H1 (cell line): ENCODE measurements at regions not wholly inside any gene's neighbourhood (a gene's known extent, or its start where the extent isn't known, plus 50 kb on each side); places are given as distances from the start of the nearest gene placed in this dataset.

ENCODE experiments used
- CTCF ChIA-PET: fragments of 300-600 bp; sonication (Branson Sonifier 250); formaldehyde crosslinking; loops from one replicate; lab custom pipeline; 2021; ENCODE audit not compliant: partially characterized antibody; lab: Charles Lee
- POLR2A ChIA-PET: fragments of 300-600 bp; sonication (Branson Sonifier 250); formaldehyde crosslinking; loops from one replicate; lab custom pipeline; 2021; ENCODE audit warnings: inconsistent platforms; ENCODE audit not compliant: partially characterized antibody; lab: Charles Lee
- DNase-seq, 2 experiments: peaks; one replicate each; pipeline versions ENCODE4 v3.0.0 to v3.0.0-alpha.2; 2010 to 2022; ENCODE audit warnings: low spot score in 2 of 2, low read depth in 1 of 2, mixed read lengths in 1 of 2
- FAIRE-seq: peaks from 2 replicates; lab custom pipeline; 2011; peaks lifted over from hg19 to GRCh38; lab: Jason Lieb, UNC
- H2AFZ ChIP-seq: 2 replicates; pipeline ENCODE4 v1.8.1; 2012; ENCODE audit warnings: low read length, inconsistent platforms
- H2AK5ac ChIP-seq: 2 replicates; pipeline ENCODE4 v1.6.1; 2013; ENCODE audit warnings: low read depth, low read length
- H2BK120ac ChIP-seq: replicated peaks from 2 replicates; pipeline ENCODE3; 2013; ENCODE audit warnings: low read depth, low read length, inconsistent platforms
- H2BK12ac ChIP-seq: 2 replicates; pipeline ENCODE4 v1.6.1; 2013; ENCODE audit warnings: low read depth, low read length
- H2BK15ac ChIP-seq: 2 replicates; pipeline ENCODE4 v1.6.1; 2013; ENCODE audit warnings: low read length
- H2BK20ac ChIP-seq: 2 replicates; pipeline ENCODE4 v1.6.1; 2013; ENCODE audit warnings: low read length
- H2BK5ac ChIP-seq: 2 replicates; pipeline ENCODE4 v1.6.1; 2013; ENCODE audit warnings: low read depth, low read length
- H3K14ac ChIP-seq: 2 replicates; pipeline ENCODE4 v1.6.1; 2013; ENCODE audit warnings: inconsistent platforms; ENCODE audit not compliant: insufficient read length
- H3K18ac ChIP-seq: 2 replicates; pipeline ENCODE4 v1.6.1; 2013; ENCODE audit warnings: low read length; ENCODE audit errors: extremely low read depth
- H3K23ac ChIP-seq: 2 replicates; pipeline ENCODE4 v1.6.1; 2013; ENCODE audit warnings: inconsistent platforms; ENCODE audit not compliant: insufficient read length
- H3K23me2 ChIP-seq: 2 replicates; pipeline ENCODE4 v1.6.1; 2013; ENCODE audit warnings: low read depth, low read length
- H3K27ac ChIP-seq: 2 replicates; pipeline ENCODE4 v1.6.1; 2011; ENCODE audit warnings: low read depth, low read length, inconsistent platforms
- H3K27me3 ChIP-seq, 4 experiments: replicated peaks in 1 of 4; 1 replicate in 1 of 4; 2 replicates in 3 of 4; pipeline versions ENCODE4 v1.6.1 to v1.8.1; 2011 to 2013; ENCODE audit warnings: low read length in 3 of 4, mild to moderate bottlenecking in 3 of 4, inconsistent platforms in 2 of 4, mixed read lengths in 2 of 4, moderate library complexity in 1 of 4; ENCODE audit not compliant: control insufficient read depth in 3 of 4, insufficient read depth in 3 of 4; ENCODE audit errors: extremely low read depth in 1 of 4
- H3K36me3 ChIP-seq, 4 experiments: 2 replicates each; pipeline versions ENCODE4 v1.6.1 to v1.8.1; 2011 to 2013; ENCODE audit warnings: mild to moderate bottlenecking in 4 of 4, low read length in 3 of 4, moderate library complexity in 2 of 4, control low read depth in 1 of 4, inconsistent platforms in 1 of 4; ENCODE audit not compliant: insufficient read depth in 4 of 4, control insufficient read depth in 2 of 4
- H3K4ac ChIP-seq: replicated peaks from 2 replicates; pipeline ENCODE3; 2013; ENCODE audit warnings: low read length, low read depth, mixed read lengths, inconsistent platforms; ENCODE audit not compliant: insufficient read length
- H3K4me1 ChIP-seq, 4 experiments: replicated peaks in 1 of 4; 1 replicate in 1 of 4; 2 replicates in 3 of 4; pipeline versions ENCODE4 v1.6.1 to v1.8.1; 2011 to 2013; ENCODE audit warnings: low read length in 3 of 4, inconsistent platforms in 2 of 4, mixed read lengths in 1 of 4; ENCODE audit not compliant: insufficient read depth in 4 of 4, control insufficient read depth in 3 of 4
- H3K4me2 ChIP-seq, 2 experiments: 2 replicates each; pipeline versions ENCODE4 v1.6.1 to v1.8.1; 2011 to 2013; ENCODE audit warnings: low read depth in 2 of 2, low read length in 2 of 2, control low read depth in 1 of 2, inconsistent platforms in 1 of 2, mild to moderate bottlenecking in 1 of 2; ENCODE audit not compliant: insufficient read depth in 1 of 2
- H3K4me3 ChIP-seq, 4 experiments: fragments of 200-600, 300-600 bp in 1 of 4; sonication (generic), shearing (Covaris generic), sonication (Bioruptor Twin) in 1 of 4; 2 replicates each; pipeline versions ENCODE4 v1.5.1 to v1.8.1; 2011 to 2016; ENCODE audit warnings: low read length in 4 of 4, low read depth in 3 of 4, control low read depth in 2 of 4, inconsistent platforms in 2 of 4, mild to moderate bottlenecking in 2 of 4, mixed read lengths in 1 of 4, moderate library complexity in 1 of 4; ENCODE audit not compliant: insufficient read depth in 2 of 4; ENCODE audit errors: extremely low read depth in 1 of 4
- H3K56ac ChIP-seq: replicated peaks from 2 replicates; pipeline ENCODE3; 2013; ENCODE audit warnings: low read depth, mild to moderate bottlenecking, mixed read lengths, low read length, inconsistent platforms; ENCODE audit not compliant: insufficient read length
- H3K79me1 ChIP-seq: 2 replicates; pipeline ENCODE4 v1.6.1; 2013; ENCODE audit warnings: low read depth, low read length, control low read depth
- H3K79me2 ChIP-seq, 2 experiments: 2 replicates each; pipeline versions ENCODE4 v1.6.1 to v1.8.1; 2012 to 2013; ENCODE audit warnings: low read length in 2 of 2, mild to moderate bottlenecking in 2 of 2, inconsistent platforms in 1 of 2; ENCODE audit not compliant: insufficient read depth in 2 of 2, control insufficient read depth in 1 of 2
- H3K9ac ChIP-seq, 4 experiments: replicated peaks in 1 of 4; 1 replicate in 1 of 4; 2 replicates in 3 of 4; pipeline versions ENCODE4 v1.6.1 to v1.8.1; 2011 to 2013; ENCODE audit warnings: low read depth in 3 of 4, low read length in 3 of 4, control low read depth in 2 of 4, mild to moderate bottlenecking in 2 of 4, moderate library complexity in 2 of 4, inconsistent platforms in 1 of 4; ENCODE audit errors: extremely low read depth in 1 of 4
- H3K9me3 ChIP-seq, 2 experiments: 2 replicates each; pipeline versions ENCODE4 v1.6.1 to v1.8.1; 2012 to 2013; ENCODE audit warnings: mild to moderate bottlenecking in 2 of 2, moderate library complexity in 2 of 2, control low read depth in 1 of 2, inconsistent platforms in 1 of 2, low read depth in 1 of 2, low read length in 1 of 2, mixed read lengths in 1 of 2; ENCODE audit not compliant: insufficient read depth in 2 of 2
- H4K20me1 ChIP-seq, 2 experiments: replicated peaks in 1 of 2; 2 replicates each; pipeline versions ENCODE3 to v1.8.1; 2011 to 2013; ENCODE audit warnings: inconsistent platforms in 2 of 2, low read length in 2 of 2, mild to moderate bottlenecking in 1 of 2; ENCODE audit not compliant: insufficient read depth in 2 of 2, control insufficient read depth in 1 of 2
- H4K5ac ChIP-seq: 2 replicates; pipeline ENCODE4 v1.6.1; 2013; ENCODE audit warnings: low read length, low read depth, mixed read lengths, inconsistent platforms; ENCODE audit not compliant: insufficient read length
- H4K8ac ChIP-seq: 2 replicates; pipeline ENCODE4 v1.8.0; 2013; ENCODE audit warnings: mild to moderate bottlenecking, moderate library complexity, low read length, inconsistent platforms; ENCODE audit not compliant: insufficient read depth; ENCODE audit errors: extremely low read depth
- H4K91ac ChIP-seq: replicated peaks from 2 replicates; pipeline ENCODE3; 2013; ENCODE audit warnings: low read length, mixed read lengths, inconsistent platforms; ENCODE audit not compliant: insufficient read length
- ASH2L ChIP-seq: fragments of 200-600, 300-600 bp; sonication (generic); IDR thresholded peaks from one replicate; pipeline ENCODE4 v1.7.1; 2017; ENCODE audit warnings: low read length
- BACH1 ChIP-seq: IDR thresholded peaks from 2 replicates; pipeline ENCODE4 v1.6.1; 2012; ENCODE audit warnings: low read length, improper control_type of control experiment
- JUN ChIP-seq: IDR thresholded peaks from 2 replicates; pipeline ENCODE4 v1.6.1; 2011; ENCODE audit warnings: low read depth, mild to moderate bottlenecking, improper control_type of control experiment, low read length
- POLR2AphosphoS5 ChIP-seq: IDR thresholded peaks from 2 replicates; pipeline ENCODE4 v1.6.1; 2011; ENCODE audit warnings: low read depth, low read length
- RNF2 ChIP-seq: fragments of 200-900, 300-1000 bp; sonication (generic); IDR thresholded peaks from 2 replicates; pipeline ENCODE4 v1.7.1; 2016; ENCODE audit warnings: borderline replicate concordance, low read depth, mild to moderate bottlenecking, antibody characterized with exemption, low read length; ENCODE audit not compliant: poor library complexity, severe bottlenecking; ENCODE audit errors: missing control alignments
- RXRA ChIP-seq: IDR thresholded peaks from 2 replicates; pipeline ENCODE4 v1.6.1; 2011; ENCODE audit warnings: low read depth, mild to moderate bottlenecking, low read length, moderate library complexity; ENCODE audit not compliant: insufficient read depth
- SP4 ChIP-seq: IDR thresholded peaks from 2 replicates; pipeline ENCODE4 v1.6.1; 2012; ENCODE audit warnings: low read length, inconsistent platforms
- SUZ12 ChIP-seq: fragments of 200-600 bp; sonication (generic); IDR thresholded peaks from 2 replicates; pipeline ENCODE4 v1.6.1; 2012; ENCODE audit warnings: mild to moderate bottlenecking, inconsistent platforms, low read length, moderate library complexity, mixed read lengths
- TAF7 ChIP-seq: optimal IDR thresholded peaks from 2 replicates; pipeline ENCODE3; 2011; ENCODE audit warnings: low read depth, mild to moderate bottlenecking, inconsistent platforms, low read length, moderate library complexity, borderline replicate concordance
- YY1 ChIP-seq: IDR thresholded peaks from 2 replicates; pipeline ENCODE4 v1.6.1; 2011; ENCODE audit warnings: low read depth, mild to moderate bottlenecking, low read length
- WGBS, 2 experiments: shearing (Covaris generic) in 1 of 2; methylation state at CpG; one replicate each; pipeline versions ENCODE4 v1.1.6 to v1.1.7; 2013 to 2015; ENCODE audit warnings: low lambda C conversion rate in 2 of 2, mixed read lengths in 2 of 2, inconsistent platforms in 1 of 2, low coverage in 1 of 2, missing lambda C conversion rate in 1 of 2; ENCODE audit not compliant: insufficient replicate concordance in 2 of 2, insufficient coverage in 1 of 2, insufficient read length in 1 of 2; ENCODE audit errors: extremely low coverage in 1 of 2, missing lambda C conversion rate in 1 of 2; 5-methylcytosine and 5-hydroxymethylcytosine counted together

GRCh38 chr5:145198525-145199260, 636.4 kb downstream of the PRELID2 start:
- no peak overlapping the region for H3K4ac ChIP-seq
- no peak overlapping the region for H3K14ac ChIP-seq
- H2BK5ac ChIP-seq = no peak overlapping the region
- H3K23ac ChIP-seq = no peak overlapping the region
- H3K79me1 ChIP-seq = no peaks in the 10 kb centered on the region
- no peaks in the 10 kb centered on the region for H4K20me1 ChIP-seq
- H3K27me3 ChIP-seq = no peaks in the 10 kb centered on the region
- H3K9ac ChIP-seq = peak overlapping the region in 1 of 4 experiments; percentile 43; a peak in 1 of 7 replicates
- no peak overlapping the region for H2BK12ac ChIP-seq
- no peak overlapping the region for H2BK20ac ChIP-seq
- FAIRE-seq = no peak
- POLR2A ChIA-PET = no interaction called here
- CTCF ChIA-PET = interaction anchor here (0.6 to 2.4 kb wide), 2 partner anchors 39 to 98 kb away, joined by 3 to 8 read pairs; no protein-coding TSS in a partner anchor
- H2AFZ ChIP-seq = no peak overlapping the region
- no peak overlapping the region for H3K56ac ChIP-seq
- H2AK5ac ChIP-seq = no peak overlapping the region
- no peaks in the 10 kb centered on the region for H3K36me3 ChIP-seq
- H3K27ac ChIP-seq = no peak overlapping the region
- no peak overlapping the region for H2BK120ac ChIP-seq
- WGBS, 2 experiments = 89% methylated on average over 1 of the region's 1 CpG; no CpG with 5 or more reads in 1 of the 2 experiments
- H3K4me1 ChIP-seq = no peaks in the 10 kb centered on the region
- no peak for DNase-seq
- no peaks in the 10 kb centered on the region for H3K9me3 ChIP-seq
- no peak overlapping the region for H2BK15ac ChIP-seq
- H3K4me2 ChIP-seq = no peak overlapping the region
- H3K4me3 ChIP-seq = no peak overlapping the region
- H3K23me2 ChIP-seq = no peaks in the 10 kb centered on the region
- H3K79me2 ChIP-seq = no peaks in the 10 kb centered on the region
- H4K91ac ChIP-seq = no peak overlapping the region
- H4K5ac ChIP-seq = no peak overlapping the region
- no peak overlapping the region for H3K18ac ChIP-seq
- no peak overlapping the region for H4K8ac ChIP-seq
- no peak for TF ChIP-seq POLR2AphosphoS5
- TF ChIP-seq BACH1 = no peak
- no peak for TF ChIP-seq SP4
- TF ChIP-seq ASH2L = no peak
- no peak for TF ChIP-seq TAF7
- TF ChIP-seq JUN = no peak
- no peak for TF ChIP-seq RXRA
- no peak for TF ChIP-seq RNF2
- no peak for TF ChIP-seq SUZ12
- no peak for TF ChIP-seq YY1
